Heart left ventricle (tissue), 13 donors: ENCODE measurements at regions not wholly inside any gene's neighbourhood (a gene's known extent, or its start where the extent isn't known, plus 50 kb on each side); places are given as distances from the start of the nearest gene placed in this dataset.

Source experiments
- POLR2A ChIP-seq, 2 donors: fragments of 450-650 bp; IDR thresholded peaks; one replicate each; pipeline ENCODE4 v1.6.1; 2017; ENCODE audit warnings: antibody characterized with exemption in 2 of 2, mild to moderate bottlenecking in 2 of 2, moderate library complexity in 2 of 2
- TF ChIP-seq, protein P1 (sequence below), 12 donors: fragments of 200-600 bp; sonication (generic) in 4 of 12; IDR thresholded peaks; one replicate each; pipeline versions ENCODE4 v1.5.0 to v1.8.0; 2018 to 2022; ENCODE audit warnings: antibody characterized with exemption in 12 of 12, mild to moderate bottlenecking in 5 of 12
- donor health status: ischemic (EF 13 %, LVEDD 7.1; RV severe dilation, severe dysfunction).
- donor health status: DM: no; HTN: yes; CAD: no.
- donor health status: DM: no; HTN: no; CAD: no.
- donor health status: ischemic (EF 25% LVEDD 6.9; RV normal size, moderate dysfunction).
- donor health status: ischemic (EF 25% LVEDD 5.7; RV mildly dilated, moderate dysfunction).
- donor health status: ischemic (EF 35%, LVEDD 5.7; RV mildly dilated, moderate dysfunction).
- donor health status: nonischemic (EF 11% LVEDD 7.7; RV severe dilation, severe dysfunction).
- donor health status: DM: yes; HTN: yes; CAD: no.
- donor health status: PGD.
- donor health status: ischemic (EF 29% LVEDD 5.4; RV normal size, mild dysfunction).
- donor health status: nonischemic (EF 23%, LVEDD 6.1; RV moderate dilation, normal function).

GRCh38 chr3:72044231-72044855 is 259.4 kb upstream of the PROK2 start:
- TF ChIP-seq, protein P1, sequence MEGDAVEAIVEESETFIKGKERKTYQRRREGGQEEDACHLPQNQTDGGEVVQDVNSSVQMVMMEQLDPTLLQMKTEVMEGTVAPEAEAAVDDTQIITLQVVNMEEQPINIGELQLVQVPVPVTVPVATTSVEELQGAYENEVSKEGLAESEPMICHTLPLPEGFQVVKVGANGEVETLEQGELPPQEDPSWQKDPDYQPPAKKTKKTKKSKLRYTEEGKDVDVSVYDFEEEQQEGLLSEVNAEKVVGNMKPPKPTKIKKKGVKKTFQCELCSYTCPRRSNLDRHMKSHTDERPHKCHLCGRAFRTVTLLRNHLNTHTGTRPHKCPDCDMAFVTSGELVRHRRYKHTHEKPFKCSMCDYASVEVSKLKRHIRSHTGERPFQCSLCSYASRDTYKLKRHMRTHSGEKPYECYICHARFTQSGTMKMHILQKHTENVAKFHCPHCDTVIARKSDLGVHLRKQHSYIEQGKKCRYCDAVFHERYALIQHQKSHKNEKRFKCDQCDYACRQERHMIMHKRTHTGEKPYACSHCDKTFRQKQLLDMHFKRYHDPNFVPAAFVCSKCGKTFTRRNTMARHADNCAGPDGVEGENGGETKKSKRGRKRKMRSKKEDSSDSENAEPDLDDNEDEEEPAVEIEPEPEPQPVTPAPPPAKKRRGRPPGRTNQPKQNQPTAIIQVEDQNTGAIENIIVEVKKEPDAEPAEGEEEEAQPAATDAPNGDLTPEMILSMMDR (IDR thresholded peaks at IDR 0.05) = no peak
- TF ChIP-seq POLR2A (IDR thresholded peaks at IDR 0.05) = no peak
